Breast epithelium (tissue), 3 donors: ENCODE measurements at regions not wholly inside any gene's neighbourhood (a gene's known extent, or its start where the extent isn't known, plus 50 kb on each side); places are given as distances from the start of the nearest gene placed in this dataset.

Experiments used
- POLR2A ChIP-seq: fragments of 450-650 bp; IDR thresholded peaks from one replicate; pipeline ENCODE4 v1.6.1; 2016; ENCODE audit warnings: antibody characterized with exemption, mild to moderate bottlenecking, moderate library complexity
- POLR2AphosphoS5 ChIP-seq, 3 donors: sonication (generic); formaldehyde crosslinking; IDR thresholded peaks; one replicate each; pipeline ENCODE4 v1.6.1; 2017; ENCODE audit warnings: antibody characterized with exemption in 3 of 3
- TF ChIP-seq, protein P1 (sequence below), 3 donors: fragments of 450-650 bp; IDR thresholded peaks; one replicate each; pipeline ENCODE4 v1.5.1; 2016 to 2017; ENCODE audit warnings: antibody characterized with exemption in 3 of 3, mild to moderate bottlenecking in 3 of 3, moderate library complexity in 3 of 3

DNA sequence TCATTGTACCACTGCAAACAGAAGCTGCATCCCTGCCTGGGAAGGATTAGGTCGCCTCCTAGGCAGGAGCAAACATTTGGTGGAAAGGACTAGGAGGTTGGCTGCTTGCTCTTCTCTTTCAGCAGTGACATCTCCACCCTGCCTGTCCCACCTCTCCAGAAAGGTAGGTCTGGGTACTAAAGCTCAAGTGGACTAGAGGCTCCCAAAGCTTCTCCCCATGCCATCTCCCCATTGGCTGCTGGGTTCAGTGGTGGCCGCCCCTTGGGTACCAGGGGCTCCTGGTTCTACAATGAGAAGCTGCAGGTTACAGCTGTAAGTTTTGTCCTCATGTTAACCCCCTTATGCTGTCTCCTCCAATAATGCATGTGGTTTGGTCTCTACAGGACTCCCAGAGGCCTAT is 180.7 kb upstream of the MKI67 start:
- TF ChIP-seq, protein P1, sequence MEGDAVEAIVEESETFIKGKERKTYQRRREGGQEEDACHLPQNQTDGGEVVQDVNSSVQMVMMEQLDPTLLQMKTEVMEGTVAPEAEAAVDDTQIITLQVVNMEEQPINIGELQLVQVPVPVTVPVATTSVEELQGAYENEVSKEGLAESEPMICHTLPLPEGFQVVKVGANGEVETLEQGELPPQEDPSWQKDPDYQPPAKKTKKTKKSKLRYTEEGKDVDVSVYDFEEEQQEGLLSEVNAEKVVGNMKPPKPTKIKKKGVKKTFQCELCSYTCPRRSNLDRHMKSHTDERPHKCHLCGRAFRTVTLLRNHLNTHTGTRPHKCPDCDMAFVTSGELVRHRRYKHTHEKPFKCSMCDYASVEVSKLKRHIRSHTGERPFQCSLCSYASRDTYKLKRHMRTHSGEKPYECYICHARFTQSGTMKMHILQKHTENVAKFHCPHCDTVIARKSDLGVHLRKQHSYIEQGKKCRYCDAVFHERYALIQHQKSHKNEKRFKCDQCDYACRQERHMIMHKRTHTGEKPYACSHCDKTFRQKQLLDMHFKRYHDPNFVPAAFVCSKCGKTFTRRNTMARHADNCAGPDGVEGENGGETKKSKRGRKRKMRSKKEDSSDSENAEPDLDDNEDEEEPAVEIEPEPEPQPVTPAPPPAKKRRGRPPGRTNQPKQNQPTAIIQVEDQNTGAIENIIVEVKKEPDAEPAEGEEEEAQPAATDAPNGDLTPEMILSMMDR (IDR thresholded peaks at IDR 0.05), result no peak
- TF ChIP-seq POLR2AphosphoS5 (IDR thresholded peaks at IDR 0.05) (no peak), POLR2A (no peak)
